ENCODE measurements at regions not wholly inside any gene's neighbourhood (a gene's known extent, or its start where the extent isn't known, plus 50 kb on each side); places are given as distances from the start of the nearest gene placed in this dataset.

DNA sequence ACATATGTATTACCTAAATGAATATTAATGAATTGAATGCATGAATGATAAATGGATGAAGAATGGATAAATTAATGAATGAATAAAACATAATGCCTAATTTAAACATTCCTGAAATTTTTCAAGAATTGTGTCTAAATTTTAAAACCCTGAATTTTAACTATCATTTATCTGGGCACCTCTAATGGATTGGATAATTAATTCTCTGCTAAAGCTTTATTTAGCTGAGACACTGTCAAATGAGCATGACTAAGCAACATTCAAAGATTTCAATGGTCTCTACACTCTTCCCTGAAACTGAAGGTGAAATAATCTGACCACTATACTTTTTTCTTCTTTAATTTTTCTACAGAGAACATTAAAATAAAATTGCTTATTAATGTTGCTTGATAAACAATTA is 1197.7 kb downstream of the C4orf33 start:
- TF ChIP-seq, protein P1, sequence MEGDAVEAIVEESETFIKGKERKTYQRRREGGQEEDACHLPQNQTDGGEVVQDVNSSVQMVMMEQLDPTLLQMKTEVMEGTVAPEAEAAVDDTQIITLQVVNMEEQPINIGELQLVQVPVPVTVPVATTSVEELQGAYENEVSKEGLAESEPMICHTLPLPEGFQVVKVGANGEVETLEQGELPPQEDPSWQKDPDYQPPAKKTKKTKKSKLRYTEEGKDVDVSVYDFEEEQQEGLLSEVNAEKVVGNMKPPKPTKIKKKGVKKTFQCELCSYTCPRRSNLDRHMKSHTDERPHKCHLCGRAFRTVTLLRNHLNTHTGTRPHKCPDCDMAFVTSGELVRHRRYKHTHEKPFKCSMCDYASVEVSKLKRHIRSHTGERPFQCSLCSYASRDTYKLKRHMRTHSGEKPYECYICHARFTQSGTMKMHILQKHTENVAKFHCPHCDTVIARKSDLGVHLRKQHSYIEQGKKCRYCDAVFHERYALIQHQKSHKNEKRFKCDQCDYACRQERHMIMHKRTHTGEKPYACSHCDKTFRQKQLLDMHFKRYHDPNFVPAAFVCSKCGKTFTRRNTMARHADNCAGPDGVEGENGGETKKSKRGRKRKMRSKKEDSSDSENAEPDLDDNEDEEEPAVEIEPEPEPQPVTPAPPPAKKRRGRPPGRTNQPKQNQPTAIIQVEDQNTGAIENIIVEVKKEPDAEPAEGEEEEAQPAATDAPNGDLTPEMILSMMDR (conservative IDR thresholded peaks at IDR 0.05; ENCODE audit: low read depth, low read length), result no peak
- no peak overlapping the region for H3K4me3 ChIP-seq (ENCODE audit: low read depth, low read length)
- no peak for DNase-seq (ENCODE audit: low read depth)

DNA sequence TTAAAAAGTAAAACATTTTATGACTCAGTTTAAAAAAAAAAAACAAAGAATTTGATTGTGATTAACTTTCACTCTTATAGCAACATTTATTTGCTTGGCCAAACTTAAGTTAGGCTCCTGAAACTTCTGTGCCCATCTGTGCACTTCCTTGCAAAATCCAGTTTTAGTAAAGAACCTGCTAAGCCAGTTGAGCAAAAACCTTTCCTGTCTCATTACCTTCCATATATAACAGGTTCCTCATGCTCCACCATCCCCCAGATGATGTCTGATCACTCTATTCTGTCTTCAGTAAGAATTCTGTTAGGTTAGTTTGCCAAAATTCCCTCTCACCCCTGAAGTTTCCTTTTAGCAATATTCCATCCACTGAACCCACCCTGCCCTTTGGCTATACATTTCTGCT is 1200.5 kb downstream of the C4orf33 start:
- TF ChIP-seq, protein P1 (conservative IDR thresholded peaks at IDR 0.05; ENCODE audit: low read depth, low read length), result no peak
- no peak overlapping the region for H3K4me3 ChIP-seq (ENCODE audit: low read depth, low read length)
- DNase-seq (ENCODE audit: low read depth), result no peak

DNA sequence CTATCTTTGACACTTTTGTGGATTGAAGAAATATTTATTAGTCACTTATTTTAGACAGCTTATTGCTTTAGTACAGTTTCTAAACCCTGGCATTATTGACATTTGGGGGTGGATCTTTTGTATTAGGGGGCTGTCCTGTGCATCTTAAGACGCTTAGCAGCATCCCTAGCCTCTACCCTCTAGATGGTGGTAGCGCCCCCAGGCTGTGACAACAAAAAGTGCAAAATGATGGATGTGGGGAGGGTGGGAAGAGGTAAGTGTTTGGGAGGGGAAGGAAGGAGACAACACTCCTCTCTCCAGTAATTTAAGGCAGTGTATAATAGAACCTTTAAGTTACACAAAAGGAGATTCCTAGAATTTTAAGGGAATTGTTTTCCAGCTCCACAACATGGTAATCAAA is 1210.6 kb downstream of the C4orf33 start:
- no peak for DNase-seq (ENCODE audit: low read depth)
- no peak overlapping the region for H3K4me3 ChIP-seq (ENCODE audit: low read depth, low read length)
- TF ChIP-seq, protein P1 (conservative IDR thresholded peaks at IDR 0.05; ENCODE audit: low read depth, low read length), result peak; percentile 2

DNA sequence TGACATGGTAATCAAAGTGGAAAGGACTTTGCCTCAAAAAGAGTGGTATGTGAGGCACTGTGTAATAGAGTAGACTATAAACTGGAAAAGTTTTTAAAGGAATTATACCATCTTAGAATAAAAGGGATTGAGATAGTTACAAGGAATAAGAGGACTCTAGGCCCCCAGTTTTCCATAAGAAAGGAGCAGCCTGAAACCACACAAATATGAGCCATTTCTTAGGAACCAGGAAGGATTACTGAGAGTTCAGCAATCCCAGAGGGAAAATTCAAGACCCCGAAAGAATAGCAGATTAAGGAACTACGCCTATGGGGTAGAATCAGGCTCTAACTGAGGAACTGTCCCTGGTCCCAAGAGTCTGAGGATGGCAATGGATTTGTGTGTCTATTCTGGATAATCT is 1213.3 kb downstream of the C4orf33 start:
- TF ChIP-seq, protein P1 (conservative IDR thresholded peaks at IDR 0.05; ENCODE audit: low read depth, low read length), result no peak
- H3K4me3 ChIP-seq (ENCODE audit: low read depth, low read length), result no peak overlapping the region
- no peak for DNase-seq (ENCODE audit: low read depth)

DNA sequence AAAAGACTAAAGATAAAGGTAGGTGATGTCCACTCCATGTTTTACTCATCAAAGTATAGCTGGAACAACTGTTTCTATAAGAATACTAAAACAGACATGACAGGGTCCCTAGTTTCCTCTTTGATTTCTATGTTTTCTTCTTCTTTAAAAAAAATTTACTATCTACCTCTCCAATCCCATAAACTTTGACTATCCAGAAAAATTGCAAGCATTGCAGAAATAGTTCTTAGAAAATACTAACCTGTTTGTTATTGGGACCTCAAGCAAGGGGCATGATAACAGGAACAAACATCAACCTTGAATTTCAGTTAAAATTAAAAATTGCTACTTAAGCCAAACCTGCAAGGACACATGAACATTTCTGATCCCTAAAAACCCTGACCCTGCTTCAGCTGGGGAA is 1226.5 kb downstream of the C4orf33 start:
- TF ChIP-seq, protein P1 (conservative IDR thresholded peaks at IDR 0.05; ENCODE audit: low read depth, low read length), result no peak

DNA sequence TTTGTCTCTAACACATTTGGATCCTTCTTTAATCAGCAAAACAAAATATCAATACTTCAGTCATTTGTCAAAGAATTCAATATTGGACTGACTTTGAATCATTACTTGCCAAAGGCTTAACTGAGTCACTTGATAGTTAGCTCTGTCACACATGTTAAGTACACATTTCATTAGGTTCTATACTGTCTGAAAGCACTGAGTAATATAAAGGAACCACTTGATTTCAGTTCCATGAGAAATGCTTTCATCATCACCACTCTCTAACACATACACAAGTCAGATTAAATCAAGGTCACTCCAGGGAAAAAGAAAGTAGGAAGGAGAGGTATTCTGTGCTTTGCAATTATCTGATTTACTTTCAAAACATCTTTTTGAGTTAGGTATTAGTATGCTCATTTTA is 1233.1 kb downstream of the C4orf33 start:
- no peak for DNase-seq (ENCODE audit: low read depth)
- TF ChIP-seq, protein P1 (conservative IDR thresholded peaks at IDR 0.05; ENCODE audit: low read depth, low read length), result no peak

More for the DNA sequence above, 1226.5 kb downstream of the C4orf33 start:
- no peak for DNase-seq (ENCODE audit: low read depth)
- H3K4me3 ChIP-seq (ENCODE audit: low read depth, low read length), result no peak overlapping the region

DNA sequence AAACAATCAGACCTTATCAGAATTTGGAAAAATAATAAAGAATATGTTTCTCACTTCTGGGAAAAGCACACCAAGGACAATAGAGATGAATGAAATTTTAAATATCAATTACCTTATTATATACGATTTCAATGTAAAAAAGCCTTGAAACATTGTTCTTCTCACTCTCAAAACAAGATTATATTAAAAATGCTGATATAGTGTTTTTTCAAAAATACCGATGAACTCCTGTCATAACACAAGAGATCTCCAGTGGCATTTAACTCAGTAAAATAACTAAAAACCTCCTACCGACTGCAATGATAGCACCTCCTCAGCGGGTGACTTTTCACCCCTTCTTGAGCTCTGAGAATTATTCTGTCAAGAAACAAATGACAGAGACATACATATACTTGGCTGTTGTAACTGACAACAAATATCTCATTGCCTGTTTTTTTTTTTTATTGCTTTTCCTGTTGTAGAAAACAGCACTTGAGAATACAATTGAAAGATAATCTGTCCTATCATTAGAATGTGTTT is 1237.3 kb downstream of the C4orf33 start:
- TF ChIP-seq, protein P1 (conservative IDR thresholded peaks at IDR 0.05; ENCODE audit: low read depth, low read length), result no peak
- no peak overlapping the region for H3K4me3 ChIP-seq (ENCODE audit: low read depth, low read length)
- DNase-seq (ENCODE audit: low read depth), result no peak

More for the DNA sequence above, 1233.1 kb downstream of the C4orf33 start:
- no peak overlapping the region for H3K4me3 ChIP-seq (ENCODE audit: low read depth, low read length)

Data from choroid plexus epithelial cell (primary cell).